HepG2 (cell line): ENCODE measurements at regions not wholly inside any gene's neighbourhood (a gene's known extent, or its start where the extent isn't known, plus 50 kb on each side); places are given as distances from the start of the nearest gene placed in this dataset.

Experiments
- ATAC-seq: fragments of 200-7000 bp; cut with Tn5 transposase; 3 replicates; pipeline ENCODE4 v1.9.1; 2020; ENCODE audit warnings: mild to moderate bottlenecking, moderate library complexity
- BruUV-seq: library from RNA; stranded (reverse); fragments of 400-500 nt; replicated peaks from 2 replicates; lab custom pipeline; 2021; lab: Mats Ljungman, UMichigan
- CTCF ChIA-PET: fragments of 300-600 bp; formaldehyde crosslinking; extraction: SDS; loops from one replicate; lab custom pipeline; 2021; ENCODE audit warnings: low total read pairs, inconsistent platforms, low intra/inter-chr PET ratio; lab: Yijun Ruan, JAX
- POLR2A ChIA-PET: fragments of 350-600 bp; sonication (Branson Sonifier 250); formaldehyde crosslinking; loops from one replicate; lab custom pipeline; 2020; ENCODE audit warnings: antibody characterized with exemption, inconsistent platforms; lab: Yijun Ruan, JAX
- DNase-seq: peaks from one replicate; pipeline ENCODE4 v3.0.0-alpha.2; 2015; ENCODE audit warnings: low spot score
- FAIRE-seq: peaks from 3 replicates; lab custom pipeline; 2011; peaks lifted over from hg19 to GRCh38; lab: Jason Lieb, UNC
- H2AFZ ChIP-seq: one replicate; pipeline ENCODE4 v1.6.1; 2011; ENCODE audit warnings: low read length, inconsistent platforms
- H3K27ac ChIP-seq: fragments of 300-600 bp; 3 replicates; pipeline ENCODE4 v1.8.0; 2011; ENCODE audit warnings: mixed run types, mild to moderate bottlenecking, mixed read lengths, low read length, inconsistent platforms; ENCODE audit not compliant: insufficient read depth; ENCODE audit errors: extremely low read length
- H3K27me3 ChIP-seq, 2 experiments: fragments of 200-600 bp in 1 of 2; 2 replicates in 1 of 2; 3 replicates in 1 of 2; pipeline versions ENCODE4 v1.6.0 to v1.8.0; 2011; ENCODE audit warnings: low read length in 2 of 2, mild to moderate bottlenecking in 2 of 2, moderate library complexity in 2 of 2, inconsistent platforms in 1 of 2; ENCODE audit not compliant: insufficient read depth in 2 of 2, control insufficient read depth in 1 of 2
- H3K36me3 ChIP-seq, 2 experiments: fragments of 200-600 bp in 1 of 2; replicated peaks in 1 of 2; 2 replicates in 1 of 2; 3 replicates in 1 of 2; pipeline versions ENCODE4 v1.5.1 to v1.8.0; 2011; ENCODE audit warnings: low read length in 2 of 2, inconsistent platforms in 1 of 2; ENCODE audit not compliant: insufficient read depth in 2 of 2, control insufficient read depth in 1 of 2
- H3K4me1 ChIP-seq: 2 replicates; pipeline ENCODE4 v1.5.1; 2012; ENCODE audit warnings: low read length, inconsistent platforms; ENCODE audit not compliant: insufficient read depth
- H3K4me2 ChIP-seq: 2 replicates; pipeline ENCODE4 v1.6.0; 2011; ENCODE audit warnings: low read depth, low read length, inconsistent platforms
- H3K4me3 ChIP-seq, 3 experiments: fragments of 200-600 bp in 1 of 3; sonication (generic), shearing (Covaris generic) in 1 of 3; replicated peaks in 1 of 3; 2 replicates each; pipeline ENCODE4 v1.5.1; 2011 to 2016; ENCODE audit warnings: low read length in 3 of 3, inconsistent platforms in 2 of 3, low read depth in 2 of 3, mild to moderate bottlenecking in 2 of 3, control low read depth in 1 of 3, mixed read lengths in 1 of 3; ENCODE audit not compliant: insufficient read depth in 1 of 3
- H3K79me2 ChIP-seq: one replicate; pipeline ENCODE4 v1.6.1; 2011; ENCODE audit warnings: low read length, inconsistent platforms; ENCODE audit not compliant: insufficient read depth
- H3K9ac ChIP-seq: 2 replicates; pipeline ENCODE4 v1.6.0; 2011; ENCODE audit warnings: mild to moderate bottlenecking, low read depth, low read length, inconsistent platforms; ENCODE audit not compliant: insufficient read depth
- H3K9me3 ChIP-seq: 2 replicates; pipeline ENCODE4 v1.5.1; 2012; ENCODE audit warnings: mild to moderate bottlenecking, low read length
- H4K20me1 ChIP-seq: 2 replicates; pipeline ENCODE4 v1.6.0; 2011; ENCODE audit warnings: inconsistent platforms, mild to moderate bottlenecking, low read length, moderate library complexity; ENCODE audit not compliant: insufficient read depth
- ATF1 ChIP-seq: IDR thresholded peaks from 2 replicates; pipeline ENCODE4 v1.6.1; 2016; ENCODE audit warnings: mild to moderate bottlenecking, control low read depth
- CCAR2 ChIP-seq: fragments of 200-400 bp; formaldehyde crosslinking; optimal IDR thresholded peaks from 2 replicates; pipeline ENCODE3; 2018; ENCODE audit warnings: low read depth, mild to moderate bottlenecking, low read length, moderate library complexity
- HNF4G ChIP-seq, 2 experiments: sonication (generic) in 1 of 2; formaldehyde crosslinking in 1 of 2; IDR thresholded peaks; 2 replicates each; pipeline versions ENCODE4 v1.4.0 to v1.6.1; 2011 to 2020; ENCODE audit warnings: borderline replicate concordance in 2 of 2, low read depth in 2 of 2, mild to moderate bottlenecking in 2 of 2, low read length in 1 of 2, missing genetic modification reagents in 1 of 2, moderate library complexity in 1 of 2
- MAFF ChIP-seq: IDR thresholded peaks from 2 replicates; pipeline ENCODE4 v1.6.1; 2011; ENCODE audit warnings: low read depth, low read length, improper control_type of control experiment
- PHF5A ChIP-seq: IDR thresholded peaks from one replicate; pipeline ENCODE4 v1.6.1; 2018; ENCODE audit warnings: low read depth, missing genetic modification reagents; ENCODE audit not compliant: unreplicated experiment
- POGZ ChIP-seq: sonication (generic); formaldehyde crosslinking; IDR thresholded peaks from 2 replicates; pipeline ENCODE4 v1.4.0; 2020; ENCODE audit warnings: mild to moderate bottlenecking, missing genetic modification reagents
- RBM39 ChIP-seq: fragments of 200-400 bp; formaldehyde crosslinking; IDR thresholded peaks from one replicate; pipeline ENCODE4 v1.6.1; 2018; ENCODE audit warnings: antibody characterized with exemption, mild to moderate bottlenecking, low read depth, low read length; ENCODE audit not compliant: poor library complexity, severe bottlenecking
- ZFP1 ChIP-seq: IDR thresholded peaks from 2 replicates; pipeline ENCODE4 v1.6.1; 2016
- ZNF737 ChIP-seq: sonication (generic); formaldehyde crosslinking; IDR thresholded peaks from 2 replicates; pipeline ENCODE4 v1.5.0; 2020; ENCODE audit warnings: missing genetic modification reagents, mild to moderate bottlenecking, borderline replicate concordance
- ZNF749 ChIP-seq: sonication (generic); formaldehyde crosslinking; IDR thresholded peaks from 2 replicates; pipeline ENCODE4 v1.8.0; 2022; ENCODE audit warnings: mild to moderate bottlenecking, missing genetic modification reagents, moderate library complexity, borderline replicate concordance
- WGBS: methylation state at CpG from one replicate; pipeline ENCODE4 v1.1.6; 2017; ENCODE audit warnings: low lambda C conversion rate; 5-methylcytosine and 5-hydroxymethylcytosine counted together
- in situ Hi-C: cut with HindIII; loops from 2 replicates; pipeline ENCODE4 v1.10.0; 2017; ENCODE audit warnings: low pct_unique_long_range_greater_than_20kb; ENCODE audit not compliant: extremely low pct_ligation_motif_present
- intact Hi-C: fragments of 100-400 bp; cut with micrococcal nuclease; formaldehyde crosslinking; loops from one replicate; pipeline ENCODE4 v1.10.0; 2022; ENCODE audit not compliant: unreplicated experiment
- TF ChIP-seq, protein P1 (sequence below): sonication (generic); formaldehyde crosslinking; IDR thresholded peaks from 2 replicates; pipeline ENCODE4 v1.4.0; 2020; ENCODE audit warnings: mild to moderate bottlenecking, missing genetic modification reagents
- TF ChIP-seq, protein P2 (sequence below): sonication (generic); formaldehyde crosslinking; IDR thresholded peaks from 2 replicates; pipeline ENCODE4 v1.8.0; 2022; ENCODE audit warnings: missing genetic modification reagents, mild to moderate bottlenecking, borderline replicate concordance
- TF ChIP-seq, protein P3 (sequence below): sonication (generic); formaldehyde crosslinking; IDR thresholded peaks from 2 replicates; pipeline ENCODE4 v1.9.0; 2021; ENCODE audit warnings: missing genetic modification reagents, borderline replicate concordance
- TF ChIP-seq, protein P4 (sequence below): sonication (generic); formaldehyde crosslinking; IDR thresholded peaks from 2 replicates; pipeline ENCODE4 v1.5.0; 2020; ENCODE audit warnings: mild to moderate bottlenecking, low read depth, missing genetic modification reagents, borderline replicate concordance
- TF ChIP-seq, protein P5 (sequence below): sonication (generic); formaldehyde crosslinking; IDR thresholded peaks from 2 replicates; pipeline ENCODE4 v1.5.1; 2020; ENCODE audit warnings: mild to moderate bottlenecking, missing genetic modification reagents

DNA sequence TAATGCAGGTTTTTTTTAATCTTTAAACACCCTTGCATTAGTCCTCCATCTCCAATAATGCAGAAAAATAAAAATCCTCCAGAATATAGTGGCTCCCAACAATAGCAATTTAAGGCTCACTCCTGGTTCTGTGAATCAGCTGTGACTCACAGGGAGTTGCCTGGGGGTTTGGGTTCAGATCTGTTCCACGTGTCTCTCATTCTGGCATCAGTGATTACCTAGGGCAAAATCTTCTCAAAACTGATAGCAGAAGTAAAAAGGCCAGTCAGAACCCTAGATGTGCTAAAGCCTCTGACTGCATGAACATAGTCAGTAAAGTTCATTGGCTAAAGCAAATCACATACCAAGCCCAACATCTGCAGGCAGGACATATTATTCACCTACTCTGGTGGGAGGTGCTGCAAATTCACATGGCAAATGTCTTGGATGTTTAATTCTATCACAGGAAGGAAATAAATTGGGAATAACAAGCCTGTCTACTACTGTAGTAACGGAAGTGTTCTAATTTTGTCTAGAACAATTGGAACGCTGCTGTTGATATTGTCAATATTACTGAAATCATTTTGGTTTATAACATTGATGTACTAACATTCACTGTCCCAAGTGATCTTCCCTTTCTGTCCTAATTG lies 364.1 kb upstream of the CNTN4 start:
- ATAC-seq = no peak
- POLR2A ChIA-PET = no interaction called here
- TF ChIP-seq, protein P1, sequence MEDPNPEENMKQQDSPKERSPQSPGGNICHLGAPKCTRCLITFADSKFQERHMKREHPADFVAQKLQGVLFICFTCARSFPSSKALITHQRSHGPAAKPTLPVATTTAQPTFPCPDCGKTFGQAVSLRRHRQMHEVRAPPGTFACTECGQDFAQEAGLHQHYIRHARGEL (CRISPR knock-in tag) = no peak
- TF ChIP-seq ZNF749 (no peak), MAFF (no peak), ATF1 (CRISPR knock-in tag) (no peak), CCAR2 (no peak), HNF4G (IDR thresholded peaks at IDR 0.05; ENCODE audit: borderline replicate concordance, low read depth, low read length) (no peak), HNF4G (CRISPR knock-in tag; IDR thresholded peaks at IDR 0.05; ENCODE audit: borderline replicate concordance, low read depth) (no peak), POGZ (CRISPR knock-in tag) (no peak), RBM39 (no peak), PHF5A (CRISPR knock-in tag) (no peak), ZNF737 (CRISPR knock-in tag) (no peak), ZFP1 (CRISPR knock-in tag) (no peak)
- TF ChIP-seq, protein P2, sequence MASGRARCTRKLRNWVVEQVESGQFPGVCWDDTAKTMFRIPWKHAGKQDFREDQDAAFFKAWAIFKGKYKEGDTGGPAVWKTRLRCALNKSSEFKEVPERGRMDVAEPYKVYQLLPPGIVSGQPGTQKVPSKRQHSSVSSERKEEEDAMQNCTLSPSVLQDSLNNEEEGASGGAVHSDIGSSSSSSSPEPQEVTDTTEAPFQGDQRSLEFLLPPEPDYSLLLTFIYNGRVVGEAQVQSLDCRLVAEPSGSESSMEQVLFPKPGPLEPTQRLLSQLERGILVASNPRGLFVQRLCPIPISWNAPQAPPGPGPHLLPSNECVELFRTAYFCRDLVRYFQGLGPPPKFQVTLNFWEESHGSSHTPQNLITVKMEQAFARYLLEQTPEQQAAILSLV (CRISPR knock-in tag) = no peak
- TF ChIP-seq, protein P3, sequence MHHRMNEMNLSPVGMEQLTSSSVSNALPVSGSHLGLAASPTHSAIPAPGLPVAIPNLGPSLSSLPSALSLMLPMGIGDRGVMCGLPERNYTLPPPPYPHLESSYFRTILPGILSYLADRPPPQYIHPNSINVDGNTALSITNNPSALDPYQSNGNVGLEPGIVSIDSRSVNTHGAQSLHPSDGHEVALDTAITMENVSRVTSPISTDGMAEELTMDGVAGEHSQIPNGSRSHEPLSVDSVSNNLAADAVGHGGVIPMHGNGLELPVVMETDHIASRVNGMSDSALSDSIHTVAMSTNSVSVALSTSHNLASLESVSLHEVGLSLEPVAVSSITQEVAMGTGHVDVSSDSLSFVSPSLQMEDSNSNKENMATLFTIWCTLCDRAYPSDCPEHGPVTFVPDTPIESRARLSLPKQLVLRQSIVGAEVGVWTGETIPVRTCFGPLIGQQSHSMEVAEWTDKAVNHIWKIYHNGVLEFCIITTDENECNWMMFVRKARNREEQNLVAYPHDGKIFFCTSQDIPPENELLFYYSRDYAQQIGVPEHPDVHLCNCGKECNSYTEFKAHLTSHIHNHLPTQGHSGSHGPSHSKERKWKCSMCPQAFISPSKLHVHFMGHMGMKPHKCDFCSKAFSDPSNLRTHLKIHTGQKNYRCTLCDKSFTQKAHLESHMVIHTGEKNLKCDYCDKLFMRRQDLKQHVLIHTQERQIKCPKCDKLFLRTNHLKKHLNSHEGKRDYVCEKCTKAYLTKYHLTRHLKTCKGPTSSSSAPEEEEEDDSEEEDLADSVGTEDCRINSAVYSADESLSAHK = no peak
- TF ChIP-seq, protein P4, sequence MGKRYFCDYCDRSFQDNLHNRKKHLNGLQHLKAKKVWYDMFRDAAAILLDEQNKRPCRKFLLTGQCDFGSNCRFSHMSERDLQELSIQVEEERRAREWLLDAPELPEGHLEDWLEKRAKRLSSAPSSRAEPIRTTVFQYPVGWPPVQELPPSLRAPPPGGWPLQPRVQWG (CRISPR knock-in tag) = no peak
- TF ChIP-seq, protein P5, sequence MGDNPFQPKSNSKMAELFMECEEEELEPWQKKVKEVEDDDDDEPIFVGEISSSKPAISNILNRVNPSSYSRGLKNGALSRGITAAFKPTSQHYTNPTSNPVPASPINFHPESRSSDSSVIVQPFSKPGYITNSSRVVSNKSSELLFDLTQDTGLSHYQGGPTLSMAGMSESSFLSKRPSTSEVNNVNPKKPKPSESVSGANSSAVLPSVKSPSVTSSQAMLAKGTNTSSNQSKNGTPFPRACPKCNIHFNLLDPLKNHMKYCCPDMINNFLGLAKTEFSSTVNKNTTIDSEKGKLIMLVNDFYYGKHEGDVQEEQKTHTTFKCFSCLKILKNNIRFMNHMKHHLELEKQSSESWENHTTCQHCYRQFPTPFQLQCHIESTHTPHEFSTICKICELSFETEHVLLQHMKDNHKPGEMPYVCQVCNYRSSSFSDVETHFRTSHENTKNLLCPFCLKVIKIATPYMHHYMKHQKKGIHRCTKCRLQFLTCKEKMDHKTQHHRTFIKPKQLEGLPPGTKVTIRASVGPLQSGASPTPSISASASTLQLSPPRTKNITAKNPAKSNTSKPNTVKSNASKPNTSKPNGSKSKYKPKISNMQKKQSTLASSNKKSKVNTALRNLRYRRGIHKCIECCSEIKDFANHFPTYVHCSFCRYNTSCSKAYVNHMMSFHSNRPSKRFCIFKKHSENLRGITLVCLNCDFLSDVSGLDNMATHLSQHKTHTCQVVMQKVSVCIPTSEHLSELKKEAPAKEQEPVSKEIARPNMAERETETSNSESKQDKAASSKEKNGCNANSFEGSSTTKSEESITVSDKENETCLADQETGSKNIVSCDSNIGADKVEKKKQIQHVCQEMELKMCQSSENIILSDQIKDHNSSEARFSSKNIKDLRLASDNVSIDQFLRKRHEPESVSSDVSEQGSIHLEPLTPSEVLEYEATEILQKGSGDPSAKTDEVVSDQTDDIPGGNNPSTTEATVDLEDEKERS (CRISPR knock-in tag) = no peak
- TF ChIP-seq, all 625 proteins: peak for 0
- Histone ChIP-seq H3K4me3 (no peak overlapping the region), H3K27ac (no peak overlapping the region), H3K9me3 (peaks cover 92% of the 10 kb centered on the region), H3K79me2 (no peaks in the 10 kb centered on the region), H3K9ac (no peak overlapping the region), H2AFZ (no peak overlapping the region), H4K20me1 (no peaks in the 10 kb centered on the region), H3K27me3 (no peaks in the 10 kb centered on the region), H3K36me3 (no peaks in the 10 kb centered on the region), H3K4me1 (no peaks in the 10 kb centered on the region), H3K4me2 (no peak overlapping the region)
- intact Hi-C loops (no loop called here), in situ Hi-C loops (no loop called here)
- DNase-seq = no peak
- BruUV-seq = no TSS peak
- no peak for FAIRE-seq
- 22% methylated on average over 3 of the region's 3 CpGs for WGBS
- CTCF ChIA-PET = no interaction called here
